HEK293 (cell line): ENCODE measurements at regions not wholly inside any gene's neighbourhood (a gene's known extent, or its start where the extent isn't known, plus 50 kb on each side); places are given as distances from the start of the nearest gene placed in this dataset.

Experiments
- ELK4 ChIP-seq: IDR thresholded peaks from 2 replicates; pipeline ENCODE4 v1.6.1; 2011; ENCODE audit warnings: mild to moderate bottlenecking, low read depth, low read length, borderline replicate concordance
- GLI2 ChIP-seq: fragments of 450-650 bp; formaldehyde crosslinking; IDR thresholded peaks from 2 replicates; pipeline ENCODE4; 2017; ENCODE audit warnings: missing biosample characterization, missing genetic modification characterization, low read depth, borderline replicate concordance
- HOXD13 ChIP-seq: sonication (generic); formaldehyde crosslinking; IDR thresholded peaks from 2 replicates; pipeline ENCODE4 v1.8.0; 2022; ENCODE audit warnings: missing genetic modification reagents, borderline replicate concordance
- INSM2 ChIP-seq: fragments of 450-650 bp; formaldehyde crosslinking; IDR thresholded peaks from 2 replicates; pipeline ENCODE4 v1.5.1; 2016; ENCODE audit warnings: missing biosample characterization, missing genetic modification characterization
- OVOL3 ChIP-seq: fragments of 450-650 bp; formaldehyde crosslinking; IDR thresholded peaks from 2 replicates; pipeline ENCODE4 v1.5.1; 2016; ENCODE audit warnings: missing biosample characterization, missing genetic modification characterization
- SP3 ChIP-seq: fragments of 450-650 bp; formaldehyde crosslinking; IDR thresholded peaks from 2 replicates; pipeline ENCODE4 v1.5.1; 2016; ENCODE audit warnings: missing biosample characterization, missing genetic modification characterization
- TSHZ1 ChIP-seq: fragments of 450-650 bp; formaldehyde crosslinking; IDR thresholded peaks from 2 replicates; pipeline ENCODE4 v1.5.1; 2016; ENCODE audit warnings: missing biosample characterization, missing genetic modification characterization, borderline replicate concordance
- YY2 ChIP-seq: fragments of 450-650 bp; formaldehyde crosslinking; IDR thresholded peaks from 2 replicates; pipeline ENCODE4 v1.5.1; 2016; ENCODE audit warnings: missing biosample characterization, missing genetic modification characterization
- ZBTB17 ChIP-seq: fragments of 450-650 bp; formaldehyde crosslinking; IDR thresholded peaks from 2 replicates; pipeline ENCODE4 v1.5.1; 2016; ENCODE audit warnings: missing biosample characterization, missing genetic modification characterization
- ZBTB20 ChIP-seq: fragments of 450-650 bp; formaldehyde crosslinking; IDR thresholded peaks from 2 replicates; pipeline ENCODE4 v1.5.1; 2016; ENCODE audit warnings: missing biosample characterization, missing genetic modification characterization
- ZBTB49 ChIP-seq: fragments of 450-650 bp; formaldehyde crosslinking; IDR thresholded peaks from 2 replicates; pipeline ENCODE4 v1.5.1; 2016; ENCODE audit warnings: missing biosample characterization, missing genetic modification characterization, low read depth
- ZNF132 ChIP-seq: fragments of 450-650 bp; formaldehyde crosslinking; IDR thresholded peaks from 2 replicates; pipeline ENCODE4 v1.5.1; 2017; ENCODE audit warnings: missing biosample characterization, missing genetic modification characterization, borderline replicate concordance
- ZNF138 ChIP-seq: fragments of 450-650 bp; formaldehyde crosslinking; IDR thresholded peaks from 2 replicates; pipeline ENCODE4 v1.5.1; 2016; ENCODE audit warnings: missing biosample characterization, missing genetic modification characterization, borderline replicate concordance
- ZNF140 ChIP-seq: fragments of 450-650 bp; formaldehyde crosslinking; IDR thresholded peaks from 2 replicates; pipeline ENCODE4 v1.5.1; 2016; ENCODE audit warnings: missing biosample characterization, missing genetic modification characterization
- ZNF155 ChIP-seq: fragments of 450-650 bp; formaldehyde crosslinking; IDR thresholded peaks from 2 replicates; pipeline ENCODE4 v1.5.1; 2016; ENCODE audit warnings: missing biosample characterization, missing genetic modification characterization
- ZNF184 ChIP-seq: fragments of 450-650 bp; IDR thresholded peaks from 2 replicates; pipeline ENCODE4 v1.5.1; 2018; ENCODE audit warnings: missing biosample characterization, mild to moderate bottlenecking, missing genetic modification characterization
- ZNF223 ChIP-seq: fragments of 450-650 bp; formaldehyde crosslinking; IDR thresholded peaks from 2 replicates; pipeline ENCODE4 v1.5.1; 2016; ENCODE audit warnings: missing biosample characterization, missing genetic modification characterization
- ZNF23 ChIP-seq: fragments of 450-650 bp; formaldehyde crosslinking; IDR thresholded peaks from 2 replicates; pipeline ENCODE4 v1.5.1; 2016; ENCODE audit warnings: missing biosample characterization, missing genetic modification characterization, borderline replicate concordance
- ZNF274 ChIP-seq, 2 experiments: fragments of 200-500 bp in 1 of 2; fragments of 450-650 bp in 1 of 2; sonication (Bioruptor generic) in 1 of 2; formaldehyde crosslinking in 1 of 2; IDR thresholded peaks; 2 replicates each; pipeline versions ENCODE4 v1.5.1 to v1.6.1; 2014 to 2016; ENCODE audit warnings: borderline replicate concordance in 1 of 2, inconsistent platforms in 1 of 2, low read length in 1 of 2, missing biosample characterization in 1 of 2, missing genetic modification characterization in 1 of 2
- ZNF324 ChIP-seq: fragments of 450-650 bp; formaldehyde crosslinking; IDR thresholded peaks from 2 replicates; pipeline ENCODE4 v1.5.1; 2016; ENCODE audit warnings: missing biosample characterization, missing genetic modification characterization
- ZNF335 ChIP-seq: fragments of 450-650 bp; formaldehyde crosslinking; conservative IDR thresholded peaks from 2 replicates; pipeline ENCODE4 v1.5.1; 2016; ENCODE audit warnings: missing biosample characterization, missing genetic modification characterization
- ZNF610 ChIP-seq: fragments of 450-650 bp; formaldehyde crosslinking; IDR thresholded peaks from 2 replicates; pipeline ENCODE4 v1.5.1; 2016; ENCODE audit warnings: missing biosample characterization, missing genetic modification characterization, borderline replicate concordance
- ZNF621 ChIP-seq: fragments of 450-650 bp; formaldehyde crosslinking; IDR thresholded peaks from 2 replicates; pipeline ENCODE4 v1.5.1; 2017; ENCODE audit warnings: missing biosample characterization, missing genetic modification characterization
- ZNF639 ChIP-seq: fragments of 450-650 bp; formaldehyde crosslinking; IDR thresholded peaks from 2 replicates; pipeline ENCODE4 v1.5.1; 2016; ENCODE audit warnings: missing biosample characterization, missing genetic modification characterization
- ZNF645 ChIP-seq: fragments of 450-650 bp; formaldehyde crosslinking; IDR thresholded peaks from 2 replicates; pipeline ENCODE4; 2016; ENCODE audit warnings: missing biosample characterization, missing genetic modification characterization
- ZNF670 ChIP-seq: fragments of 450-650 bp; formaldehyde crosslinking; IDR thresholded peaks from 2 replicates; pipeline ENCODE4 v1.5.1; 2016; ENCODE audit warnings: missing biosample characterization, missing genetic modification characterization, low read depth
- ZNF768 ChIP-seq: fragments of 450-650 bp; formaldehyde crosslinking; IDR thresholded peaks from 2 replicates; pipeline ENCODE4 v1.5.1; 2018; ENCODE audit warnings: missing biosample characterization, mild to moderate bottlenecking, missing genetic modification characterization
- ZNF792 ChIP-seq: fragments of 450-650 bp; formaldehyde crosslinking; IDR thresholded peaks from 2 replicates; pipeline ENCODE4 v1.5.1; 2016; ENCODE audit warnings: missing biosample characterization, missing genetic modification characterization

GRCh38 chr3:56976651-56977560 is 83.6 kb upstream of the SPATA12 start (continued):
- TF ChIP-seq OVOL3 (no peak), ZBTB49 (no peak), ZNF223 (tag by site-specific recombination) (no peak), ZNF639 (no peak), ZNF610 (tag by site-specific recombination) (no peak), ZNF140 (tag by site-specific recombination) (peak; percentile 50; the same call in 1 of the 2 replicates), ZNF768 (tag by site-specific recombination) (no peak), GLI2 (tag by site-specific recombination) (no peak), ELK4 (no peak), YY2 (tag by site-specific recombination) (no peak), ZNF138 (tag by site-specific recombination) (no peak), ZNF23 (tag by site-specific recombination) (no peak), ZNF670 (no peak), ZBTB20 (peak; percentile 48), ZBTB17 (tag by site-specific recombination) (peak; percentile 75), HOXD13 (CRISPR knock-in tag) (no peak), INSM2 (no peak), ZNF335 (tag by site-specific recombination) (peak; percentile 27; the same call in 1 of the 2 replicates), ZNF645 (no peak), ZNF792 (no peak), ZNF324 (tag by site-specific recombination) (no peak), ZNF621 (tag by site-specific recombination) (no peak), ZNF132 (tag by site-specific recombination) (no peak), ZNF274 (IDR thresholded peaks at IDR 0.05; ENCODE audit: low read length) (no peak), ZNF274 (tag by site-specific recombination; IDR thresholded peaks at IDR 0.05; ENCODE audit: borderline replicate concordance) (no peak), TSHZ1 (tag by site-specific recombination) (no peak), SP3 (no peak), ZNF184 (tag by site-specific recombination) (no peak), ZNF155 (tag by site-specific recombination) (no peak)
